ENCODE measurements at regions not wholly inside any gene's neighbourhood (a gene's known extent, or its start where the extent isn't known, plus 50 kb on each side); places are given as distances from the start of the nearest gene placed in this dataset.

DNA sequence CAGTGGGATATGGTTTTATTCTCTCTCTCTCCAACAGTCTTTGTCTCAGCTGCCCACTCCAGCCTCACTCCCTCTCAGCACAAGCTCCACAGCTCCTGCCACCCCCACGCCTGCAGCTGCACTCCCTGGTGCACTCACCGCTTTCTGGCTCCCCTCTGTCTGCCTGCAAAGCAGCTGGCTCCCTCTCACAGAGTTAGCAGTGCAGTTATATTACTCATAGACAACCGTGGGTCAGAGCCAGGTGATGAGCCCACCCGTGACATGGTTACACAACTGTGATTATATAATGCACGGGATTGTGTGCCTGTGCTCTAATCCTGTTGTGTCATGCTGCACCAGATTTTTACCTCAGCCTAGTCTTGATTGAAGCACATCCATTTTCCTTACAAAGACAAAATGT, 276.9 kb upstream of the CHAC2 start:
- TF ChIP-seq, protein P1, sequence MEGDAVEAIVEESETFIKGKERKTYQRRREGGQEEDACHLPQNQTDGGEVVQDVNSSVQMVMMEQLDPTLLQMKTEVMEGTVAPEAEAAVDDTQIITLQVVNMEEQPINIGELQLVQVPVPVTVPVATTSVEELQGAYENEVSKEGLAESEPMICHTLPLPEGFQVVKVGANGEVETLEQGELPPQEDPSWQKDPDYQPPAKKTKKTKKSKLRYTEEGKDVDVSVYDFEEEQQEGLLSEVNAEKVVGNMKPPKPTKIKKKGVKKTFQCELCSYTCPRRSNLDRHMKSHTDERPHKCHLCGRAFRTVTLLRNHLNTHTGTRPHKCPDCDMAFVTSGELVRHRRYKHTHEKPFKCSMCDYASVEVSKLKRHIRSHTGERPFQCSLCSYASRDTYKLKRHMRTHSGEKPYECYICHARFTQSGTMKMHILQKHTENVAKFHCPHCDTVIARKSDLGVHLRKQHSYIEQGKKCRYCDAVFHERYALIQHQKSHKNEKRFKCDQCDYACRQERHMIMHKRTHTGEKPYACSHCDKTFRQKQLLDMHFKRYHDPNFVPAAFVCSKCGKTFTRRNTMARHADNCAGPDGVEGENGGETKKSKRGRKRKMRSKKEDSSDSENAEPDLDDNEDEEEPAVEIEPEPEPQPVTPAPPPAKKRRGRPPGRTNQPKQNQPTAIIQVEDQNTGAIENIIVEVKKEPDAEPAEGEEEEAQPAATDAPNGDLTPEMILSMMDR (IDR thresholded peaks at IDR 0.05) = no peak
- no peak for TF ChIP-seq POLR2A (IDR thresholded peaks at IDR 0.05)
